ENCODE measurements at regions not wholly inside any gene's neighbourhood (a gene's known extent, or its start where the extent isn't known, plus 50 kb on each side); places are given as distances from the start of the nearest gene placed in this dataset.

- Histone ChIP-seq H3K9ac (ENCODE audit: insufficient read depth in 1 of 2, low read length in 2 of 2) (peak overlapping the region in 1 of 2 donors; percentile 30), H3K27me3 (ENCODE audit: control insufficient read depth in 3 of 3, insufficient read depth in 3 of 3, low read length in 2 of 3) (peaks cover 0 to under 1% (median 0%) of the 10 kb centered on the region in 3 donors), H3K4me3 (no peak overlapping the region), H3K27ac (ENCODE audit: low read depth in 1 of 2, low read length in 1 of 2) (no peak overlapping the region), H3K9me3 (ENCODE audit: control insufficient read depth in 4 of 4, insufficient read depth in 3 of 4, low read length in 3 of 4) (no peaks in the 10 kb centered on the region), H3K36me3 (ENCODE audit: control insufficient read depth in 4 of 4, insufficient read depth in 4 of 4, low read length in 4 of 4) (no peaks in the 10 kb centered on the region), H3K4me1 (ENCODE audit: control insufficient read depth in 5 of 5, insufficient read depth in 5 of 5, low read length in 5 of 5) (peaks cover 0 to 17% (median 0%) of the 10 kb centered on the region in 5 donors)
- no peak for ATAC-seq (ENCODE audit: insufficient read depth, low FRiP score)
- TF ChIP-seq CTCF (IDR thresholded peaks at IDR 0.05; ENCODE audit: control extremely low read depth, extremely low read depth), result no peak
- DNase-seq, result peak in 1 of 3 donors; percentile 20
- WGBS, 2 donors, result 47 to 74% methylated on average over 2 of the region's 2 CpGs
Observed at GRCh38 chr13:50141375-50141975, 126.2 kb downstream of the KCNRG start.

- H3K27me3 ChIP-seq (ENCODE audit: control insufficient read depth in 3 of 3, insufficient read depth in 3 of 3, low read length in 2 of 3), result no peaks in the 10 kb centered on the region
- H3K4me3 ChIP-seq, result no peak overlapping the region
- no peaks in the 10 kb centered on the region for H3K36me3 ChIP-seq (ENCODE audit: control insufficient read depth in 4 of 4, insufficient read depth in 4 of 4, low read length in 4 of 4)
- no peaks in the 10 kb centered on the region for H3K9me3 ChIP-seq (ENCODE audit: control insufficient read depth in 4 of 4, insufficient read depth in 3 of 4, low read length in 3 of 4)
- no peak for DNase-seq
- no peak for TF ChIP-seq CTCF (IDR thresholded peaks at IDR 0.05; ENCODE audit: control extremely low read depth, extremely low read depth)
- 82 to 88% methylated on average over 1 of the region's 1 CpG for WGBS, 2 donors
- H3K27ac ChIP-seq (ENCODE audit: low read depth in 1 of 2, low read length in 1 of 2), result no peak overlapping the region
- peaks cover 0 to 22% (median 0%) of the 10 kb centered on the region in 5 donors for H3K4me1 ChIP-seq (ENCODE audit: control insufficient read depth in 5 of 5, insufficient read depth in 5 of 5, low read length in 5 of 5)
- no peak overlapping the region for H3K9ac ChIP-seq (ENCODE audit: insufficient read depth in 1 of 2, low read length in 2 of 2)
- no peak for ATAC-seq (ENCODE audit: insufficient read depth, low FRiP score)
Observed at GRCh38 chr13:50144246-50145160, 129.3 kb downstream of the KCNRG start.

- Histone ChIP-seq H3K27me3 (ENCODE audit: control insufficient read depth in 3 of 3, insufficient read depth in 3 of 3, low read length in 2 of 3) (no peaks in the 10 kb centered on the region), H3K27ac (ENCODE audit: low read depth in 1 of 2, low read length in 1 of 2) (no peak overlapping the region), H3K9ac (ENCODE audit: insufficient read depth in 1 of 2, low read length in 2 of 2) (no peak overlapping the region), H3K4me3 (no peak overlapping the region), H3K36me3 (ENCODE audit: control insufficient read depth in 4 of 4, insufficient read depth in 4 of 4, low read length in 4 of 4) (no peaks in the 10 kb centered on the region), H3K4me1 (ENCODE audit: control insufficient read depth in 5 of 5, insufficient read depth in 5 of 5, low read length in 5 of 5) (peaks cover 0 to 14% (median 9%) of the 10 kb centered on the region in 5 donors), H3K9me3 (ENCODE audit: control insufficient read depth in 4 of 4, insufficient read depth in 3 of 4, low read length in 3 of 4) (no peaks in the 10 kb centered on the region)
- ATAC-seq (ENCODE audit: insufficient read depth, low FRiP score) (no peak), DNase-seq (peak in 1 of 3 donors; percentile 13)
- WGBS, 2 donors, result 89 to 92% methylated on average over 2 of the region's 2 CpGs
- TF ChIP-seq CTCF (IDR thresholded peaks at IDR 0.05; ENCODE audit: control extremely low read depth, extremely low read depth), result no peak
Observed at GRCh38 chr13:50149214-50149613, 134.0 kb downstream of the KCNRG start.

Measured in lung (tissue), 11 donors.